NCI-H2196 treated with DMSO at 0.1 percent for 48 hours (cell line): ENCODE measurements at regions not wholly inside any gene's neighbourhood (a gene's known extent, or its start where the extent isn't known, plus 50 kb on each side); places are given as distances from the start of the nearest gene placed in this dataset.
"Not testable (repeated sequence)": the region's sequence is repeated elsewhere in the genome, so short reads cannot be mapped to it uniquely, and the experiment has no call there.

Experiments
- DNase-seq: peaks from one replicate; lab custom pipeline; 2025; ENCODE audit not compliant: unreplicated experiment; lab: John Stamatoyannopoulos, UW

- no peak for DNase-seq
Measured at GRCh38 chr21:28159396-28159795, 833.3 kb downstream of the LTN1 start.

- DNase-seq, result no peak
Measured at GRCh38 chr21:28156590-28156989, 836.1 kb downstream of the LTN1 start.

GRCh38 chr21:28154121-28154520 is 838.6 kb downstream of the LTN1 start:
- no peak for DNase-seq

- no peak for DNase-seq
Measured at GRCh38 chr21:28152732-28153131, 839.9 kb downstream of the LTN1 start.

GRCh38 chr21:28151758-28152157 is 840.9 kb downstream of the LTN1 start:
- DNase-seq, result no peak

GRCh38 chr21:28150778-28151177 is 841.9 kb downstream of the LTN1 start:
- no peak for DNase-seq

- DNase-seq, result no peak
Measured at GRCh38 chr21:28148400-28149064, 844.1 kb downstream of the LTN1 start.

- DNase-seq, result no peak
Measured at GRCh38 chr21:28144653-28145052, 848.0 kb downstream of the LTN1 start.

GRCh38 chr21:28144089-28144488 is 848.6 kb downstream of the LTN1 start:
- DNase-seq, result no peak

GRCh38 chr21:28142697-28143096 is 850.0 kb downstream of the LTN1 start:
- DNase-seq, result no peak

GRCh38 chr21:28138272-28138671 is 854.4 kb downstream of the LTN1 start:
- no peak for DNase-seq

- DNase-seq, result no peak
Measured at GRCh38 chr21:28136656-28137255, 855.9 kb downstream of the LTN1 start.

- no peak for DNase-seq
Measured at GRCh38 chr21:28135646-28136045, 857.0 kb downstream of the LTN1 start.

- no peak for DNase-seq
Measured at GRCh38 chr21:28133116-28133515, 859.6 kb downstream of the LTN1 start.

GRCh38 chr21:28132713-28133112 is 860.0 kb downstream of the LTN1 start:
- DNase-seq, result no peak

GRCh38 chr21:28127175-28127785 is 865.4 kb downstream of the LTN1 start:
- no peak for DNase-seq

- no peak for DNase-seq
Measured at GRCh38 chr21:28126521-28127174, 866.0 kb downstream of the LTN1 start.

GRCh38 chr21:28124541-28124940 is 868.1 kb downstream of the LTN1 start:
- no peak for DNase-seq

- no peak for DNase-seq
Measured at GRCh38 chr21:28118570-28118969, 874.1 kb downstream of the LTN1 start.

- not testable (repeated sequence) for DNase-seq
Measured at GRCh38 chr21:28114986-28115385, 877.7 kb downstream of the LTN1 start.

GRCh38 chr21:28113718-28114117 is 879.0 kb downstream of the LTN1 start:
- no peak for DNase-seq

GRCh38 chr21:28112511-28112910 is 880.2 kb downstream of the LTN1 start:
- DNase-seq, result no peak
